ENCODE measurements at regions not wholly inside any gene's neighbourhood (a gene's known extent, or its start where the extent isn't known, plus 50 kb on each side); places are given as distances from the start of the nearest gene placed in this dataset.

GRCh38 chr3:135623558-135623957 lies 342.0 kb upstream of the PPP2R3A start:
- TF ChIP-seq, protein P1, sequence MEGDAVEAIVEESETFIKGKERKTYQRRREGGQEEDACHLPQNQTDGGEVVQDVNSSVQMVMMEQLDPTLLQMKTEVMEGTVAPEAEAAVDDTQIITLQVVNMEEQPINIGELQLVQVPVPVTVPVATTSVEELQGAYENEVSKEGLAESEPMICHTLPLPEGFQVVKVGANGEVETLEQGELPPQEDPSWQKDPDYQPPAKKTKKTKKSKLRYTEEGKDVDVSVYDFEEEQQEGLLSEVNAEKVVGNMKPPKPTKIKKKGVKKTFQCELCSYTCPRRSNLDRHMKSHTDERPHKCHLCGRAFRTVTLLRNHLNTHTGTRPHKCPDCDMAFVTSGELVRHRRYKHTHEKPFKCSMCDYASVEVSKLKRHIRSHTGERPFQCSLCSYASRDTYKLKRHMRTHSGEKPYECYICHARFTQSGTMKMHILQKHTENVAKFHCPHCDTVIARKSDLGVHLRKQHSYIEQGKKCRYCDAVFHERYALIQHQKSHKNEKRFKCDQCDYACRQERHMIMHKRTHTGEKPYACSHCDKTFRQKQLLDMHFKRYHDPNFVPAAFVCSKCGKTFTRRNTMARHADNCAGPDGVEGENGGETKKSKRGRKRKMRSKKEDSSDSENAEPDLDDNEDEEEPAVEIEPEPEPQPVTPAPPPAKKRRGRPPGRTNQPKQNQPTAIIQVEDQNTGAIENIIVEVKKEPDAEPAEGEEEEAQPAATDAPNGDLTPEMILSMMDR (IDR thresholded peaks at IDR 0.05; ENCODE audit: borderline replicate concordance, extremely low read depth, low read length, poor library complexity, severe bottlenecking) = no peak
- TF ChIP-seq EZH2 (IDR thresholded peaks at IDR 0.05; ENCODE audit: borderline replicate concordance, low read depth, low read length, severe bottlenecking) = no peak

All from DND-41 (cell line).